ENCODE measurements at regions not wholly inside any gene's neighbourhood (a gene's known extent, or its start where the extent isn't known, plus 50 kb on each side); places are given as distances from the start of the nearest gene placed in this dataset.
"Not testable (repeated sequence)": the region's sequence is repeated elsewhere in the genome, so short reads cannot be mapped to it uniquely, and the experiment has no call there.

DNA sequence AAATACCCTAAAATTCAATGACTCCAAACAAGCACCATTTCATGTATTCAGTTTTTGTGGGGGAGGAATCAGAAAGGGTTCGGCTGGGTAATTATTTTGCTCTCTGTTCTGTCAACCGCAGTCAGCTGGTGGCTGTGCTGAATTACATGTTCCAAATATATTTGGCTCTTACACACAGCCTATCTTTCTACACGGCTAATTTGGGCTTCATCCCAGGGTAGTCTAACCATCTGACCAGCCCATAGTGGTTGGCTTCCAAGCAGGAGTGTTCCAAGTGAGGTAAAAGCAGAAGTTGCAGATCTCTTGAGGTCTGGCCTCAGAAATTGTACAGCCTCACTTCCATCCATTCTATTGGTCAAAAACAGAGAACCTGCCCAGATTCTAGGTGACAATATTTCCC is 760.8 kb upstream of the SEMA6D start:
- DNase-seq (ENCODE audit: low spot score), result no peak

DNA sequence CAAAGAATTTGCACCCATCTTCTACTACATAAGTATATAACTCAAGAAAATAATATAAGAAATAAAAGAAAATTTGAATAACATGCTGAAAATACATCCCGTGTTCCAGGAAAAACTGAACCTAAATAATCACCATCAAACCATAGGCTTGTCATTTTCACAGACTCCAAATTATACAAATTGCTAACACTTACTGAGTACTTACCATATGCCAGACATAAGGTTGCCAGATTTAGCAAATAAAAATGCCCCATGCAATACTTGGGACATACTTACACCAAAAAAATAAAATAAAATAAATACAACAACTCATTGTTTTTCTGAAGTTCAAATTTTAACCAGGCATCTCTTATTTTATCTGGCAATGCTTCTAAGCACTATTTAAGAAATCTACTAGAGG is 760.4 kb upstream of the SEMA6D start:
- DNase-seq (ENCODE audit: low spot score), result no peak

- no peak for DNase-seq (ENCODE audit: low spot score)
Observed at GRCh38 chr15:46960581-46960980, 756.7 kb upstream of the SEMA6D start.

- DNase-seq (ENCODE audit: low spot score), result no peak
Observed at GRCh38 chr15:46961795-46962194, 755.5 kb upstream of the SEMA6D start.

DNA sequence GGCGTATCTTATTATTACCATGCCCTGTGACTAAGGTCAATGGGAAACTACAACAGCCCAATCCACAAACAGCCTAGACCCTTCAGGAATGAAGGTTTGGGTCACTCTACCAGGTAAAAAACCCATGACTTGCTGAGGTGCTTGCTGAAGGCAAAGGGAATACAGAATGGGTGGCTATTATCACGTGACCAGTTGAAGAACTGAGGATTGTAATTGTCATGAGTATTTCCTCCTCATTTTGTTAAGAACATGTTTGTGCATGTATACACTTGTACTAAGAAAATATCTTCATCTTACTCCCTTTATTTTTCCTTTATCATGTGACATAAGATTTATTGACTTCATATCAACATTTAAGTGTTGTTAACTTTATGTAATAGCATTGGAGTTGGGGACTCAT is 729.2 kb upstream of the SEMA6D start:
- DNase-seq (ENCODE audit: low spot score), result not testable (repeated sequence)

DNA sequence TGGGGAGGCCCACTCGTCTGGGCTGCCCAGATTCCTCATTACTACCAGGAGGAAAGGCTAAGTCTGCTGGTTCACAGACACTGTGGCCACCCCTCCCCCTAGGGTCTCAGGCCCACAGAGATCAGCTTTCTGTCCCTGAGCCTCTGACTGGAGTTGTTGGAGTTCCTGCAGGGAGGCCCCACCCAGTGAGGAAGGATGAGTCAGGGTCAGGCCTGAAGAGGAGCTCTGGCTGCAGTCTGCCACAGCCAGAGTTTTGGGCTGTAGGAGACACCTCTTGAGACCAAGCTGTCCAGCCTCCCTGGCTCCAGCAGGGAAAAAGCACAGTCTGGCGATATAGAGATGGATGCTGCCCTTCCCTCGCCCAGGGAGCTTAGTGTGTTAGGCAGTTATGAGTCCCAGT is 720.9 kb upstream of the SEMA6D start:
- no peak for DNase-seq (ENCODE audit: low spot score)

- no peak for DNase-seq (ENCODE audit: low spot score)
Observed at GRCh38 chr15:46997501-46997900, 719.8 kb upstream of the SEMA6D start.

DNA sequence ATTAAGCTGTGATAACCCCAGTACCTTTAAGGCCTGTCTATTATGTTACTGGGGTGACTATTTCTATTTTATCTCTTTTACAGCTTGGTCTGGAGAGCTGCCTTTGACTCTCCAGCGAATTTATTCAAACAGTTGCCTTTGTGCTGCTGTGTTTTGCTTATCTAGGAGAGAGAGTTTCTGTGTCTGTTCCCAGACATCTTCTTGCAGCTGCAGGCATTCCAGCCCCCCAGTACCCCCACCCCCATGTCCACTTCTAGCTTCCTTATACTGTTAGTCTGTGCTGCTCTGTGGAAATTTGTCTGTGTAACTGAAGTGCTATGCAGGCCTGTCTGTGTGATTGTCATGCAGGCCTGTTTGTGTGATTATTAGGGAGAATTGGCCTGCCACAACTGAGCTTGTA is 713.7 kb upstream of the SEMA6D start:
- no peak for DNase-seq (ENCODE audit: low spot score)

DNA sequence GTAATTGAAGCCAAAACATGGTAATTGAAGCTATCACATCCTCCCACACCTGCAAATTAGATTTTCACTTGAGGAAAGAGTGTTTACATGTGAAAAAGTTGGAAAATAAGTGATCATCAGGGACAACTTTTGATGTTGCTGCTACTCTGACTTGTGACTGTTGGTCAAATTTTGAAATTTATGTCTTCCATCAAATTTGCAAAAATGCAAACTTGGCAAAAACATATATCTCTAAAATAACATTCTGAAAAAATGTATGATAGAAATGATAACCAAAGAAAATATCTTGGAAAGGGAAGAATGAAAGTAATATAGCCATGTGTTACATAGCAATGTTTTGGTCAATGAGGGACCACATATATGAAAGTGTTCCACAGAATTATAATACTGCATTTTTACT is 703.9 kb upstream of the SEMA6D start:
- no peak for DNase-seq (ENCODE audit: low spot score)

DNA sequence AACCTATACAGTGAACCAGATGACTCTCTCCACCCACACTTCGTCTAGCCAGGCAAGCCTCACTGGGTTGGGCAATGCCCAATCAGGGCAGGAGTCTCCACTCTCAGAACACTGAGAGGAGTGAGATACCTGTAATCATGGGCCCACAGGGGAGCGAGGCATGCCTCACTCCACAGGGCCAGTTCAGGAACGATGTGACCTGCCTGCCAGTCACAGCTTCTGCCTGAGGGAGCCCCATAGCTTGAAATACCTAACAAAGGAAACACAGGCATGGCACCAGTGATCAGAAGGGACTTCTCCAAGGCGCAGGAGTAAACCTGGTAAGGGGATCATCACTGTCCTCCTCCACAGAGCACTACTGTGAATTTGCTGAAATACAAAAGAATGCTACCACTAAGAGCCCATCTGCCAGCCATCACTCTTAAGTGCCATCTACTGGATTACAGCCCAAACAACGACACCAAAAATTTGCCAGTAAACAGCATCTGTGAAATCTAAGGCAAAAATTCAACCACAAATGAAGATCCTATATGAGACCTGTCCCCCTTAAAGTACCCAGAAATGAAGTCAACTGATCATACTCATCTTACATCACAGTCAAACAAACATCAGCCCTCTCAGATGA is 689.9 kb upstream of the SEMA6D start:
- no peak for DNase-seq (ENCODE audit: low spot score)

DNA sequence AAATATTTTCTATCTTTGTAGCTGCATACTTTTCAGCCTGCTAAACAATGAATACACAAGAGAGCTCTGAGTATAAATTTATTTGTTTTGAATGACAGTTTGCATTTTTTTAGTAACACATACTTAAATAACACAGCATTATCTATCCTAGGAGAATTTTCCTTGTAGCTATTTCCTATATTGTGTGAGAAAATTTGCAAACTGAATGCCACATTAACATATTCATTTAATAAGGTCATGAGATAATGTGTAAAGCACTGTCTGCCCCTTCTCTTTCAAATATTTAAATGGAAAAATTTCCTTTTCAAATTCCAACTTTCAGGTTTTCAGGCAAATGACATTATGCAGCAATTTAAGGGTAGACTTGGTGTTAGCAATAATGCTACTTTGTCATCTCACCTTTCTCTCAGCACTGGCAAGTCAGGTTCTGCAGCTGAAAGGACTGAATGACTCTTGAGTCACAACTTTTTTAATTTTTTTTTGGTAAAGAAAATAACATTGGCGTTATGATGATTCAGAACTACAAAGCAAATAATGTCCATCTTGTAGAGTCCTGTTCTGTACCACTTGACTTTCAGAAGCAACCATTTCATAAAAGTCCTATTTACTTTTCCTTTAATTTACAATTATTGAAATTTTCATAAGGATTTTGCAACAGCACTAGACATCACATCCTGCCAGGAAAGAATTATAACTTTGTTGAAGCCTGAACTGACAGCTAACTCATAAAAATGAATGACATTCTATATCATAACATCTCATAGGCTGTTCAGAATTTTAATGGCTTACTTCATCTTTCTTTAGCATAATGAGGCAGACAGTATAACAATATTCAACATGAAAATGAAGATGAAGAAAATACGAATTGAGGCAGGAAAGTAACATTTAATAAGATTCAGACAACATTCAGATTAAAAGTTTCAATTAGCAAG is 681.6 kb upstream of the SEMA6D start:
- DNase-seq (ENCODE audit: low spot score), result no peak

DNA sequence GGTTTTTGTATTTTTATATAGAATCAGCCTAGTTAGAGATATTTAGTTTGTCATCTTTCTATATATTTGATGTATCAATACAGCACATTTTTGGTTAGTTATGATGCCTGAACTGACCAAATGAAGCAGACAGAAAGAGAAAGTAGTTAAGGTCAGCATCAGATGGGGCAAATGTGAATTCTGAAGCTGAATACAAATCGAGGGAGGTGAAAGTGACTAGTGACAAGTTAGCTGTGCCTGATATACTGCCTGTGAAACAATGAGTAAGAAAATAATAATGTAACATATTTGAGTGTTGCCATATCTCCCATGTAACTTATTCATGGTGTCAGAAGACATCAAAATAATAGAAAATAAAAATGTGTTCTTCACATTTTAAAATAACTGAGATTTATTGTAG is 680.3 kb upstream of the SEMA6D start:
- no peak for DNase-seq (ENCODE audit: low spot score)

DNA sequence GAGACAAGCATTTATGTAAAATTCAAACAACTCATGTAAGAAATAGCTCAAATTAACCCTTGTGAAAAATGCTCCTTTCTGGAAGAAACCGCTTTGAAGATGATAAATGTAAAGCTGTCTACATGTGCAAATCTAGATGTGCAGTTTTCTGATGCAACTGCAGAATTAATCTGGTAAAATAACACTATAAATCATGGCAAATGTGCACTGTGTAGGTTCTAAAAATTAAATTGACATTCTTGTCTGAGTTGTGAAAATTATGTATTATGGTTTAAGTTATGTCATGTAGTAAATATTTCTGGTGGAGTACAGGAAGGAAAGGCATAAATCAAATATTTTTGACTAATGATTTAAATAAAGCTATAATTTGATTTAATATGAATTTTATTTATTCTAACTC is 678.1 kb upstream of the SEMA6D start:
- DNase-seq (ENCODE audit: low spot score), result no peak

- no peak for DNase-seq (ENCODE audit: low spot score)
Observed at GRCh38 chr15:47041301-47041700, 676.0 kb upstream of the SEMA6D start.

DNA sequence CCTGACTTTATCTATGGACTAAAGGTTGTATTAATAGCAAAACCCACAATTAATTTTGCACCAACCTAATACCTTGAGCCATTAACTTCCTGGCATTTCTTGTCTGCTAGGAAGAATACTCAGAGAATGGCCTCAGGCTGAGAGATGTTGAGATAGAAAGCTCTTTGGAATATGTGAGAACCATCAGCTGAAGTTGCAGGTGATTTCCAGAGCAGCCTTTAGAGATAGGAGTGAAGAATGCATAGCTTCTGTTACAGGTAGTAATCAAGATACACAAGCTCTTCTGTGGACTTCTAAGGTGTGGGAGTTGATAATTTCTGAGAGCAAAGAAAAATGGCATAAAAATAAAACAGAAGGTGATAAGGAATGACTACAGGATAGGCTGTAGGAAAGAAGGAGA is 669.3 kb upstream of the SEMA6D start:
- not testable (repeated sequence) for DNase-seq (ENCODE audit: low spot score)

GRCh38 chr15:47066392-47066791 is 650.9 kb upstream of the SEMA6D start:
- no peak for DNase-seq (ENCODE audit: low spot score)

GRCh38 chr15:47077846-47078245 is 639.5 kb upstream of the SEMA6D start:
- not testable (repeated sequence) for DNase-seq (ENCODE audit: low spot score)

- no peak for DNase-seq (ENCODE audit: low spot score)
Observed at GRCh38 chr15:47095833-47096232, 621.5 kb upstream of the SEMA6D start.

GRCh38 chr15:47098526-47098925 is 618.8 kb upstream of the SEMA6D start:
- not testable (repeated sequence) for DNase-seq (ENCODE audit: low spot score)

DNA sequence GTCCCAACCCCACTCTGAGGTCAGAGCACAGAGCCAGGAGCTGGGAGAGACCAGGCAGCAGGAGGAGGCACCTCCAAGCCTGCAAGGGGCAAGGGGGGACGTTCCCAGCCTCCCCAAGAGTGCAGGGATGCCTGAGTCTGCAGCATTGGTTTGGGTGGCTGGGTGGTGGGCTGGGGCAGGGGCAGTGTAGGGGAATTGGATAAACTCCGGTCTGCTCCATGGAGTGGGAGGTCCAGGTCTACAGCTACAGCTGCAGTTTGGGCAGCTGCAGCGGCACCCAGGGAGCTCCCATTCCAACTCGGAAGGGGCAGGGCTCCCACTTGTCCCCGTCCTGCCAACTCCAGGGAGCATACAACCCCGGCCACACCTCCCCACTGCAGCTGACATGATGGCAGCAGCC is 617.5 kb upstream of the SEMA6D start:
- not testable (repeated sequence) for DNase-seq (ENCODE audit: low spot score)

- DNase-seq (ENCODE audit: low spot score), result not testable (repeated sequence)
Observed at GRCh38 chr15:47108800-47109199, 608.5 kb upstream of the SEMA6D start.

- no peak for DNase-seq (ENCODE audit: low spot score)
Observed at GRCh38 chr15:47116698-47117097, 600.6 kb upstream of the SEMA6D start.

GRCh38 chr15:47119349-47119748 is 598.0 kb upstream of the SEMA6D start:
- no peak for DNase-seq (ENCODE audit: low spot score)

Data from LoVo (cell line).